NCI-H2081 (cell line): ENCODE measurements at regions not wholly inside any gene's neighbourhood (a gene's known extent, or its start where the extent isn't known, plus 50 kb on each side); places are given as distances from the start of the nearest gene placed in this dataset.

Source experiments
- DNase-seq, 2 experiments: peaks; one replicate each; lab custom pipeline; 2025; lab: John Stamatoyannopoulos, UW

GRCh38 chr10:44682507-44682906 is 228.6 kb upstream of the TMEM72 start:
- DNase-seq = no peak

- no peak for DNase-seq
Measured at GRCh38 chr10:44684661-44685060, 226.5 kb upstream of the TMEM72 start.

- DNase-seq = no peak
Measured at GRCh38 chr10:44685220-44685619, 225.9 kb upstream of the TMEM72 start.

GRCh38 chr10:44685747-44686146 is 225.4 kb upstream of the TMEM72 start:
- DNase-seq = no peak

- no peak for DNase-seq
Measured at GRCh38 chr10:44689368-44689767, 221.8 kb upstream of the TMEM72 start.

GRCh38 chr10:44696496-44696895 is 214.6 kb upstream of the TMEM72 start:
- no peak for DNase-seq

GRCh38 chr10:44697116-44697515 is 214.0 kb upstream of the TMEM72 start:
- DNase-seq = no peak

GRCh38 chr10:44702531-44702930 is 208.6 kb upstream of the TMEM72 start:
- no peak for DNase-seq

- no peak for DNase-seq
Measured at GRCh38 chr10:44703241-44704155, 207.6 kb upstream of the TMEM72 start.

GRCh38 chr10:44704616-44705015 is 206.5 kb upstream of the TMEM72 start:
- DNase-seq = no peak

- DNase-seq = no peak
Measured at GRCh38 chr10:44706745-44707144, 204.4 kb upstream of the TMEM72 start.

GRCh38 chr10:44713307-44713706 is 197.8 kb upstream of the TMEM72 start:
- no peak for DNase-seq

GRCh38 chr10:44714451-44714850 is 196.7 kb upstream of the TMEM72 start:
- DNase-seq = no peak

- no peak for DNase-seq
Measured at GRCh38 chr10:44715136-44715535, 196.0 kb upstream of the TMEM72 start.

- no peak for DNase-seq
Measured at GRCh38 chr10:44716470-44717015, 194.6 kb upstream of the TMEM72 start.

GRCh38 chr10:44723082-44723481 is 188.1 kb upstream of the TMEM72 start:
- no peak for DNase-seq

GRCh38 chr10:44723619-44724325 is 187.4 kb upstream of the TMEM72 start:
- DNase-seq = no peak

GRCh38 chr10:44724415-44725174 is 186.5 kb upstream of the TMEM72 start:
- DNase-seq = no peak

- no peak for DNase-seq
Measured at GRCh38 chr10:44725404-44725803, 185.7 kb upstream of the TMEM72 start.

- DNase-seq = no peak
Measured at GRCh38 chr10:44731283-44731682, 179.9 kb upstream of the TMEM72 start.

GRCh38 chr10:44733501-44734488 is 177.3 kb upstream of the TMEM72 start:
- DNase-seq = no peak
